GM12892 (cell line): ENCODE measurements at regions not wholly inside any gene's neighbourhood (a gene's known extent, or its start where the extent isn't known, plus 50 kb on each side); places are given as distances from the start of the nearest gene placed in this dataset.

Experiments
- POLR2A ChIP-seq: IDR thresholded peaks from 2 replicates; pipeline ENCODE4 v1.6.1; 2011; ENCODE audit warnings: low read depth, low read length, control low read depth
- POLR2AphosphoS5 ChIP-seq: IDR thresholded peaks from 2 replicates; pipeline ENCODE4 v1.6.1; 2011; ENCODE audit warnings: low read depth, low read length, control low read depth
- TAF1 ChIP-seq: IDR thresholded peaks from 2 replicates; pipeline ENCODE4 v1.6.1; 2011; ENCODE audit warnings: low read depth, mild to moderate bottlenecking, control low read depth, low read length, borderline replicate concordance

DNA sequence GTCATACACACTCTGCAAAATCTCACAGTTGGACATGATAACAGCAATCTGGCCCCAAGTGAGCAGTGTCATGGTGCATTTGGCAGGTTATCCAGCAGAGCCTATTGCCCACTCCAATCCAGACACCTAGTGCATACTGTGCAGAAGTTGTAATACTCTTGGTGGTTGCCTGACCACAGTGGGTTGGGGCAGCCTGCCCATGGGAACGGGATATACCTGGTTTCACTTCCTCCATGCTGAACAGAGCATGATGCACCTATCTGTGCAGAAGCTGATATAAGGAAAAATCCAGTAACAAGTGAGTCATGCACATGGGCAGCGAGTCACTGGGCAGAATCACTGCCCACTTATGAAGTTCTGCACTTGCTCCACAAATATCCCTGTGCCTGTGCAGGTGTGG is 105.3 kb upstream of the IGSF1 start:
- no peak for TF ChIP-seq POLR2A
- TF ChIP-seq TAF1, result no peak
- TF ChIP-seq POLR2AphosphoS5, result no peak
